ENCODE measurements at regions not wholly inside any gene's neighbourhood (a gene's known extent, or its start where the extent isn't known, plus 50 kb on each side); places are given as distances from the start of the nearest gene placed in this dataset.
"Not testable (repeated sequence)": the region's sequence is repeated elsewhere in the genome, so short reads cannot be mapped to it uniquely, and the experiment has no call there.

- no peak for DNase-seq (ENCODE audit: low read depth)
These were observed 97.9 kb upstream of the SERBP1 start for GRCh38 chr1:67528141-67528540.

GRCh38 chr1:67530071-67530470, 99.9 kb upstream of the SERBP1 start:
- no peak for DNase-seq (ENCODE audit: low read depth)

GRCh38 chr1:67532452-67533216, 102.4 kb upstream of the SERBP1 start:
- peak; percentile 80 for DNase-seq (ENCODE audit: low read depth)

GRCh38 chr1:67534627-67535065, 104.4 kb upstream of the SERBP1 start:
- peak; percentile 67 for DNase-seq (ENCODE audit: low read depth)

GRCh38 chr1:67535474-67535873, 105.3 kb upstream of the SERBP1 start:
- DNase-seq (ENCODE audit: low read depth), result peak; percentile 78

GRCh38 chr1:67536957-67537666, 106.9 kb upstream of the SERBP1 start:
- no peak for DNase-seq (ENCODE audit: low read depth)

- no peak for DNase-seq (ENCODE audit: low read depth)
These were observed 107.4 kb upstream of the SERBP1 start for GRCh38 chr1:67537667-67538018.

- no peak for DNase-seq (ENCODE audit: low read depth)
These were observed 110.0 kb upstream of the SERBP1 start for GRCh38 chr1:67540025-67540732.

- DNase-seq (ENCODE audit: low read depth), result peak; percentile 27
These were observed 110.5 kb upstream of the SERBP1 start for GRCh38 chr1:67540733-67541125.

GRCh38 chr1:67542747-67543146, 112.5 kb upstream of the SERBP1 start:
- peak; percentile 38 for DNase-seq (ENCODE audit: low read depth)

- DNase-seq (ENCODE audit: low read depth), result peak; percentile 50
These were observed 114.7 kb upstream of the SERBP1 start for GRCh38 chr1:67544921-67545320.

GRCh38 chr1:67545364-67545763, 115.2 kb upstream of the SERBP1 start:
- no peak for DNase-seq (ENCODE audit: low read depth)

GRCh38 chr1:67551375-67551774, 121.2 kb upstream of the SERBP1 start:
- DNase-seq (ENCODE audit: low read depth), result no peak

GRCh38 chr1:67552336-67552759, 122.1 kb upstream of the SERBP1 start:
- DNase-seq (ENCODE audit: low read depth), result peak; percentile 24

GRCh38 chr1:67554204-67554603, 124.0 kb upstream of the SERBP1 start:
- DNase-seq (ENCODE audit: low read depth), result not testable (repeated sequence)

- DNase-seq (ENCODE audit: low read depth), result no peak
These were observed 125.5 kb upstream of the SERBP1 start for GRCh38 chr1:67555461-67556296.

GRCh38 chr1:67556297-67556900, 126.2 kb upstream of the SERBP1 start:
- DNase-seq (ENCODE audit: low read depth), result no peak

- DNase-seq (ENCODE audit: low read depth), result no peak
These were observed 127.1 kb upstream of the GADD45A start for GRCh38 chr1:67557696-67558448.

- DNase-seq (ENCODE audit: low read depth), result no peak
These were observed 126.4 kb upstream of the GADD45A start for GRCh38 chr1:67558449-67559193.

GRCh38 chr1:67559222-67559700, 125.7 kb upstream of the GADD45A start:
- DNase-seq (ENCODE audit: low read depth), result peak; percentile 78
